Bronchial epithelial cell (primary cell): ENCODE measurements at regions not wholly inside any gene's neighbourhood (a gene's known extent, or its start where the extent isn't known, plus 50 kb on each side); places are given as distances from the start of the nearest gene placed in this dataset.
"Not testable (repeated sequence)": the region's sequence is repeated elsewhere in the genome, so short reads cannot be mapped to it uniquely, and the experiment has no call there.

Source experiments
- DNase-seq: peaks from one replicate; pipeline ENCODE4 v3.0.0-alpha.2; 2010; ENCODE audit warnings: low read depth
- FAIRE-seq: peaks from 2 replicates; lab custom pipeline; 2011; peaks lifted over from hg19 to GRCh38; lab: Jason Lieb, UNC
- H3K27me3 ChIP-seq: 2 replicates; pipeline ENCODE4 v1.5.1; 2011; ENCODE audit warnings: low read length; ENCODE audit not compliant: control insufficient read depth, insufficient read depth
- H3K36me3 ChIP-seq: 2 replicates; pipeline ENCODE4 v1.5.1; 2011; ENCODE audit warnings: low read length; ENCODE audit not compliant: control insufficient read depth, insufficient read depth
- H3K4me3 ChIP-seq: 2 replicates; pipeline ENCODE4 v1.5.1; 2011; ENCODE audit warnings: mild to moderate bottlenecking, low read depth, low read length, control low read depth
- CTCF ChIP-seq: IDR thresholded peaks from 2 replicates; pipeline ENCODE4 v1.5.1; 2011; ENCODE audit warnings: mild to moderate bottlenecking, moderate library complexity, low read length, control low read depth, inconsistent platforms; ENCODE audit not compliant: insufficient read depth, severe bottlenecking

GRCh38 chr20:40630099-40630498 lies 58.9 kb downstream of the MAFB start:
- TF ChIP-seq CTCF = no peak
- H3K4me3 ChIP-seq = no peak overlapping the region
- no peak for DNase-seq
- H3K27me3 ChIP-seq = no peaks in the 10 kb centered on the region
- FAIRE-seq = no peak
- H3K36me3 ChIP-seq = no peaks in the 10 kb centered on the region

GRCh38 chr20:40628877-40629276 lies 60.2 kb downstream of the MAFB start:
- FAIRE-seq (no peak), DNase-seq (no peak)
- Histone ChIP-seq H3K4me3 (no peak overlapping the region), H3K27me3 (no peaks in the 10 kb centered on the region), H3K36me3 (no peaks in the 10 kb centered on the region)
- TF ChIP-seq CTCF = no peak

GRCh38 chr20:40619053-40619452 lies 70.0 kb downstream of the MAFB start:
- H3K36me3 ChIP-seq, DNase-seq, H3K4me3 ChIP-seq, FAIRE-seq, H3K27me3 ChIP-seq: not testable (repeated sequence)

- DNase-seq (no peak), FAIRE-seq (no peak)
- Histone ChIP-seq H3K27me3 (no peaks in the 10 kb centered on the region), H3K36me3 (no peaks in the 10 kb centered on the region), H3K4me3 (no peak overlapping the region)
- TF ChIP-seq CTCF = no peak
These were observed 71.4 kb downstream of the MAFB start for GRCh38 chr20:40617594-40617993.

- TF ChIP-seq CTCF = no peak
- DNase-seq (no peak), FAIRE-seq (no peak)
- H3K36me3 ChIP-seq = no peaks in the 10 kb centered on the region
- no peak overlapping the region for H3K4me3 ChIP-seq
- H3K27me3 ChIP-seq = no peaks in the 10 kb centered on the region
These were observed 76.2 kb downstream of the MAFB start for GRCh38 chr20:40612837-40613236.

GRCh38 chr20:40612247-40612646 lies 76.8 kb downstream of the MAFB start:
- DNase-seq (no peak), FAIRE-seq (no peak)
- Histone ChIP-seq H3K4me3 (no peak overlapping the region), H3K27me3 (no peaks in the 10 kb centered on the region), H3K36me3 (no peaks in the 10 kb centered on the region)
- TF ChIP-seq CTCF = no peak

- Histone ChIP-seq H3K27me3 (no peaks in the 10 kb centered on the region), H3K36me3 (no peaks in the 10 kb centered on the region), H3K4me3 (no peak overlapping the region)
- TF ChIP-seq CTCF = no peak
- DNase-seq (no peak), FAIRE-seq (no peak)
These were observed 78.3 kb downstream of the MAFB start for GRCh38 chr20:40610730-40611129.
